Activated T-cell treated with anti-CD3 and anti-CD28 coated beads, Interleukin-2, amount 50 U/mL, for 24 hours (primary cell): ENCODE measurements at regions not wholly inside any gene's neighbourhood (a gene's known extent, or its start where the extent isn't known, plus 50 kb on each side); places are given as distances from the start of the nearest gene placed in this dataset.

Experiments
- DNase-seq: peaks from one replicate; pipeline ENCODE4 v3.0.0-alpha.2; 2020
- H3K27ac Mint-ChIP-seq: 2 replicates; pipeline ENCODE4 v1.8.0; 2020; ENCODE audit warnings: mild to moderate bottlenecking, mixed read lengths
- H3K27me3 Mint-ChIP-seq: 2 replicates; pipeline ENCODE4 v1.8.0; 2020; ENCODE audit warnings: mixed read lengths
- H3K36me3 Mint-ChIP-seq: 2 replicates; pipeline ENCODE4 v1.8.0; 2020; ENCODE audit warnings: low read depth, mixed read lengths
- H3K4me1 Mint-ChIP-seq: 2 replicates; pipeline ENCODE4 v1.8.0; 2020; ENCODE audit warnings: low read depth, mixed read lengths
- H3K4me3 Mint-ChIP-seq: 2 replicates; pipeline ENCODE4 v1.8.0; 2020; ENCODE audit warnings: mild to moderate bottlenecking, moderate library complexity, mixed read lengths
- H3K9me3 Mint-ChIP-seq: 2 replicates; pipeline ENCODE4 v1.8.0; 2020; ENCODE audit warnings: mixed read lengths

- Mint-ChIP-seq H3K9me3 (peaks cover 7% of the 10 kb centered on the region), H3K27me3 (no peaks in the 10 kb centered on the region), H3K4me3 (no peak overlapping the region), H3K4me1 (peaks cover 82% of the 10 kb centered on the region), H3K36me3 (peaks cover 21% of the 10 kb centered on the region), H3K27ac (peak overlapping the region; percentile 49)
- DNase-seq, result no peak
Observed at GRCh38 chr3:56876916-56877315, 75.2 kb upstream of the ARHGEF3 start.

GRCh38 chr3:56874269-56874668 is 72.5 kb upstream of the ARHGEF3 start:
- Mint-ChIP-seq H3K4me1 (peaks cover 77% of the 10 kb centered on the region), H3K9me3 (no peaks in the 10 kb centered on the region), H3K4me3 (no peak overlapping the region), H3K27me3 (no peaks in the 10 kb centered on the region), H3K36me3 (no peaks in the 10 kb centered on the region), H3K27ac (no peak overlapping the region)
- no peak for DNase-seq

- Mint-ChIP-seq H3K4me3 (no peak overlapping the region), H3K9me3 (no peaks in the 10 kb centered on the region), H3K27ac (peak overlapping the region; percentile 3), H3K4me1 (peaks cover 77% of the 10 kb centered on the region), H3K27me3 (no peaks in the 10 kb centered on the region), H3K36me3 (no peaks in the 10 kb centered on the region)
- no peak for DNase-seq
Observed at GRCh38 chr3:56870436-56870835, 68.7 kb upstream of the ARHGEF3 start.

GRCh38 chr3:56869157-56869889 is 67.6 kb upstream of the ARHGEF3 start:
- no peak for DNase-seq
- Mint-ChIP-seq H3K4me1 (peaks cover 77% of the 10 kb centered on the region), H3K9me3 (no peaks in the 10 kb centered on the region), H3K4me3 (peak overlapping the region; percentile 64), H3K27ac (peak overlapping the region; percentile 90), H3K27me3 (no peaks in the 10 kb centered on the region), H3K36me3 (no peaks in the 10 kb centered on the region)

GRCh38 chr3:56868706-56869105 is 67.0 kb upstream of the ARHGEF3 start:
- peak overlapping the region; percentile 64 for H3K4me3 Mint-ChIP-seq
- no peaks in the 10 kb centered on the region for H3K27me3 Mint-ChIP-seq
- H3K4me1 Mint-ChIP-seq, result peaks cover 77% of the 10 kb centered on the region
- no peak for DNase-seq
- H3K27ac Mint-ChIP-seq, result peak overlapping the region; percentile 90
- no peaks in the 10 kb centered on the region for H3K9me3 Mint-ChIP-seq
- H3K36me3 Mint-ChIP-seq, result no peaks in the 10 kb centered on the region

GRCh38 chr3:56867671-56868070 is 65.9 kb upstream of the ARHGEF3 start:
- DNase-seq, result no peak
- H3K4me3 Mint-ChIP-seq, result no peak overlapping the region
- peak overlapping the region; percentile 26 for H3K27ac Mint-ChIP-seq
- H3K36me3 Mint-ChIP-seq, result no peaks in the 10 kb centered on the region
- H3K9me3 Mint-ChIP-seq, result no peaks in the 10 kb centered on the region
- H3K4me1 Mint-ChIP-seq, result peaks cover 83% of the 10 kb centered on the region
- no peaks in the 10 kb centered on the region for H3K27me3 Mint-ChIP-seq

GRCh38 chr3:56864918-56865524 is 63.3 kb upstream of the ARHGEF3 start:
- Mint-ChIP-seq H3K27me3 (no peaks in the 10 kb centered on the region), H3K27ac (peak overlapping the region; percentile 61), H3K4me1 (peaks cover 94% of the 10 kb centered on the region), H3K9me3 (no peaks in the 10 kb centered on the region), H3K4me3 (no peak overlapping the region), H3K36me3 (no peaks in the 10 kb centered on the region)
- DNase-seq, result no peak

GRCh38 chr3:56864090-56864489 is 62.3 kb upstream of the ARHGEF3 start:
- peak; percentile 62 for DNase-seq
- H3K27me3 Mint-ChIP-seq, result no peaks in the 10 kb centered on the region

GRCh38 chr3:56862352-56863062 is 60.8 kb upstream of the ARHGEF3 start:
- Mint-ChIP-seq H3K4me1 (peaks cover 84% of the 10 kb centered on the region), H3K9me3 (no peaks in the 10 kb centered on the region), H3K4me3 (peak overlapping the region; percentile 34), H3K27ac (peak overlapping the region; percentile 92), H3K27me3 (no peaks in the 10 kb centered on the region), H3K36me3 (no peaks in the 10 kb centered on the region)
- DNase-seq, result no peak

More at GRCh38 chr3:56864090-56864489, 62.3 kb upstream of the ARHGEF3 start:
- no peaks in the 10 kb centered on the region for H3K9me3 Mint-ChIP-seq
- peaks cover 88% of the 10 kb centered on the region for H3K4me1 Mint-ChIP-seq
- H3K36me3 Mint-ChIP-seq, result no peaks in the 10 kb centered on the region
- H3K27ac Mint-ChIP-seq, result peak overlapping the region; percentile 92
- peak overlapping the region; percentile 44 for H3K4me3 Mint-ChIP-seq

- H3K27ac Mint-ChIP-seq, result peak overlapping the region; percentile 79
- no peak for DNase-seq
- no peaks in the 10 kb centered on the region for H3K36me3 Mint-ChIP-seq
- H3K4me1 Mint-ChIP-seq, result peaks cover 83% of the 10 kb centered on the region
- no peaks in the 10 kb centered on the region for H3K9me3 Mint-ChIP-seq
- no peak overlapping the region for H3K4me3 Mint-ChIP-seq
- H3K27me3 Mint-ChIP-seq, result no peaks in the 10 kb centered on the region
Observed at GRCh38 chr3:56861511-56861910, 59.8 kb upstream of the ARHGEF3 start.

GRCh38 chr3:56860939-56861338 is 59.2 kb upstream of the ARHGEF3 start:
- H3K4me3 Mint-ChIP-seq, result peak overlapping the region; percentile 12
- H3K27ac Mint-ChIP-seq, result peak overlapping the region; percentile 39
- peaks cover 82% of the 10 kb centered on the region for H3K4me1 Mint-ChIP-seq
- no peaks in the 10 kb centered on the region for H3K27me3 Mint-ChIP-seq
- H3K36me3 Mint-ChIP-seq, result no peaks in the 10 kb centered on the region
- DNase-seq, result no peak
- no peaks in the 10 kb centered on the region for H3K9me3 Mint-ChIP-seq

GRCh38 chr3:56860351-56860750 is 58.6 kb upstream of the ARHGEF3 start:
- H3K4me1 Mint-ChIP-seq, result peaks cover 80% of the 10 kb centered on the region
- no peaks in the 10 kb centered on the region for H3K9me3 Mint-ChIP-seq
- no peaks in the 10 kb centered on the region for H3K36me3 Mint-ChIP-seq
- DNase-seq, result no peak
- H3K27ac Mint-ChIP-seq, result peak overlapping the region; percentile 39
- no peaks in the 10 kb centered on the region for H3K27me3 Mint-ChIP-seq
- no peak overlapping the region for H3K4me3 Mint-ChIP-seq

GRCh38 chr3:56858331-56858730 is 56.6 kb upstream of the ARHGEF3 start:
- no peak for DNase-seq
- H3K27me3 Mint-ChIP-seq, result no peaks in the 10 kb centered on the region
- peak overlapping the region; percentile 8 for H3K27ac Mint-ChIP-seq
- H3K9me3 Mint-ChIP-seq, result no peaks in the 10 kb centered on the region
- no peak overlapping the region for H3K4me3 Mint-ChIP-seq
- H3K36me3 Mint-ChIP-seq, result no peaks in the 10 kb centered on the region
- H3K4me1 Mint-ChIP-seq, result peaks cover 66% of the 10 kb centered on the region

GRCh38 chr3:56857178-56857577 is 55.4 kb upstream of the ARHGEF3 start:
- DNase-seq, result no peak
- H3K36me3 Mint-ChIP-seq, result no peaks in the 10 kb centered on the region
- H3K4me1 Mint-ChIP-seq, result peaks cover 62% of the 10 kb centered on the region
- no peaks in the 10 kb centered on the region for H3K27me3 Mint-ChIP-seq
- H3K27ac Mint-ChIP-seq, result no peak overlapping the region
- H3K9me3 Mint-ChIP-seq, result no peaks in the 10 kb centered on the region
- no peak overlapping the region for H3K4me3 Mint-ChIP-seq

GRCh38 chr3:56856752-56857151 is 55.0 kb upstream of the ARHGEF3 start:
- H3K4me1 Mint-ChIP-seq, result peaks cover 62% of the 10 kb centered on the region
- DNase-seq, result no peak
- H3K36me3 Mint-ChIP-seq, result no peaks in the 10 kb centered on the region
- no peak overlapping the region for H3K27ac Mint-ChIP-seq
- H3K4me3 Mint-ChIP-seq, result no peak overlapping the region
- H3K9me3 Mint-ChIP-seq, result no peaks in the 10 kb centered on the region
- no peaks in the 10 kb centered on the region for H3K27me3 Mint-ChIP-seq
